Adipose tissue (tissue), 3 donors: ENCODE measurements at regions not wholly inside any gene's neighbourhood (a gene's known extent, or its start where the extent isn't known, plus 50 kb on each side); places are given as distances from the start of the nearest gene placed in this dataset.

Experiments
- H3K27ac ChIP-seq: one replicate; pipeline ENCODE4 v1.5.1; 2013; ENCODE audit warnings: low read depth, low read length
- WGBS, 3 donors: extraction: QIAGEN DNeasy Blood & Tissue Kit; methylation state at CpG; one replicate each; pipeline ENCODE4 v1.1.7; 2013; 5-methylcytosine and 5-hydroxymethylcytosine counted together
- donor health status: healthy with polysubstance abuse.
- donor health status: Bipolar disorder and iron deficiency.
- donor health status: healthy.

DNA sequence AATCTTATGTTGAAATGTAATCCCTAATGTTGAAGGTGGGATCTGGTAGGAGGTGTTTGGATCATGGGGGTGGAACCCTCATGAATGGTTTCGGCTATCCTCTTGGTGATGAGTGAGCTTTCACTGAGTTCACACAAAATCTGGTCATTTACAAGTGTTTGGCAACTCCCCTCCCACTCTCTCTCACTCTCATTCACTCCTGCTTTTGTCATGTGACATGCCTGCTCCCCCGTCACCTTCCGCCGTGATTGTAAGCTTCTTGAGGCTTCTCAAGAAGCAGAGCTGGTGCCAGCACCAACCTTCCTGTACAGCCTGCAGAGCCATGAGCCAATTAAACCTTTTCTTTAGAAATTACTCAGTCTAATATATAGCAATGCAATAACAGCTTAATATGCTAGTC, 245.4 kb downstream of the BMP4 start:
- no peak overlapping the region for H3K27ac ChIP-seq
- WGBS, 3 donors = 84 to 91% (median 88%) methylated on average over 4 of the region's 4 CpGs

DNA sequence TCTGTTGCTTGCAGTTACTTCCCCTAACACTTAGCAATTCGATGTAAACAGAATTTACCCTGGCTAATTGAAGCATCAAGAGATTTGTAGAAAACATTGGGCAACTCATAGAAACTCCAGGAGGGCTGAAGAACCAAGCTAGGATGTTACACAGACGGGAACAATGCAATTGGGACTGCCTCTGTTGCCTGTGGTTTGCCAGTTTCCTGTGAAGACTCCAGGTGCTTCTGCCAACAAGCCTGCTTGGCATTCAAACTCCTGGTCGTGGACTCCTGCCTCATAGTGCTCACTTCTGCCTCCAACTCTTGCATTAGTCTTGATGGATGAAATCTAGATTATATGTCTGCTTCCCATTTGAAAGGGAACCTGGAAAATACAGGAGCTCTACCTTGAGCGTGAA, 246.0 kb downstream of the BMP4 start:
- H3K27ac ChIP-seq = no peak overlapping the region
- 67 to 76% (median 67%) methylated on average over 4 of the region's 4 CpGs for WGBS, 3 donors

DNA sequence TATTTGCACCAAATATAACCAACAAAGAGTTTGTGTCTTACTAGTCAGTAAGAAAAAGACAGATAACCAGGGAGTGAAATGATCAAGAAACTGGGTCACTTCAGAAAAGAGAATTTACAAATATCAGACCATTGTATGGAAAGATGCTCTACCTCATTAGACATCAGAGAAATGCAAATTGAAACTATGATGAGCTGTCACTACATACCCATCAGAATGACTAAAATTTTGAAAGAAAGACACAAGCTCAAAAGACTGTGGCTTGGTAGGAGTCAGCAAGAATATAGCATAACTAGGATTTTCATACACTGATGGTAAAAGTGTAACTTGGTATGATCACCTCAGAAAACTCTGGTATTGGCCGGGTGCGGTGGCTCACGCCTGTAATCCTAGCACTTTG, 247.2 kb downstream of the BMP4 start:
- H3K27ac ChIP-seq = no peak overlapping the region
- 97 to 98% (median 97%) methylated on average over 3 of the region's 3 CpGs for WGBS, 3 donors

DNA sequence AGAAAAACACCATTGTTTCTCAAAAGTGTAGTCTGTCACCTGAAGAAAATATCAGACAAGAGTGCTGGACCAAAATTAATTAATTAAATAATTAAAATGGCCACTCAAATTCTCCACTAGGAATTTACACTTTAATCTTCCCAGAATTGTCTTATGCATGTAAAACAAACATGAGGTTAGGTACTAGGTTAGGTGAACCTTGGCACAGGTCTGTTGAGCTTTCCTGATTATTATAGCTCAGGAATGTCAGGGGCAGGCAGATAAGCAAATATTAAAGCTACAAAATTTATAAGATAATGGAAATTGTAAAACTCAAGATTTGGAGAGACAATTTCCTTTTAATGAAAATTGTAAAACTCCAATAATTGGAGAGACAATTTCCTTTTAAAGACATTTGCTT, 253.2 kb downstream of the BMP4 start:
- H3K27ac ChIP-seq = no peak overlapping the region

DNA sequence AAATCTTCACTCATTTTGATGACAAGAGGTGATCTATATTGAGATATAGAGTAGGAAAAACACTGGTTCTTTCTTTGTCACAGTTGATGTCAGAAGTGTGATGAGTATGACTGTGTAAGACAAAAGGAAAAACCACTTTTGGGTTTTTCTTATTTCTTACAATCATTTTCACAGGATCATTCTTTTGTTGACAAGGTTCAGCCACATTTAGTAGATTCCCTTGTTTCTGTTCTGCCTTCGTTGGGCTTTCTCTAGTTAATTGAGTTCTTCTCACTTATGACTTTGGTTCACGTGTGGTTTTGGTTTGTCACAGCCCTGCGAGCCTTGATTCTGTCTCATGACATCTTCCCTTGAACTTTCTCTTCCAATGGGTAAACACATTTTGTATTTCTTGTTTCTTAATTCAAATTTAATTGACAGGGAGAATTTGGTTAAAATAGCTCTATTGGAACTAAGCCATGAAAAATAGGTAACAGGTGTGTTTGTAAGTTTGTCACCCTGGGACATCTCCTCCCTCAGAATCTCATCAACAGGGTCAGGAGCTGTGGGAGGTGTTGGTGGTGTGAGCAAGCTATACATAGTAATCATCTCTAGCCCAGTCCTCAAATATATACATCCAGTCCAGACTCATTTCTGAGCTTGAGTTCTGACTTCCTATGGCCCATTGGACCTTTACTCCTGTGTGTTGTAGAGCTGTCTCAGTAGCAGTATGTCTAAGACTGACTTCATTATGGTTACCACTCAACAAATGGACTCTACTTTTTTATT, 255.3 kb downstream of the BMP4 start:
- 73 to 88% (median 87%) methylated on average over 3 of the region's 3 CpGs for WGBS, 3 donors
- H3K27ac ChIP-seq = no peak overlapping the region

DNA sequence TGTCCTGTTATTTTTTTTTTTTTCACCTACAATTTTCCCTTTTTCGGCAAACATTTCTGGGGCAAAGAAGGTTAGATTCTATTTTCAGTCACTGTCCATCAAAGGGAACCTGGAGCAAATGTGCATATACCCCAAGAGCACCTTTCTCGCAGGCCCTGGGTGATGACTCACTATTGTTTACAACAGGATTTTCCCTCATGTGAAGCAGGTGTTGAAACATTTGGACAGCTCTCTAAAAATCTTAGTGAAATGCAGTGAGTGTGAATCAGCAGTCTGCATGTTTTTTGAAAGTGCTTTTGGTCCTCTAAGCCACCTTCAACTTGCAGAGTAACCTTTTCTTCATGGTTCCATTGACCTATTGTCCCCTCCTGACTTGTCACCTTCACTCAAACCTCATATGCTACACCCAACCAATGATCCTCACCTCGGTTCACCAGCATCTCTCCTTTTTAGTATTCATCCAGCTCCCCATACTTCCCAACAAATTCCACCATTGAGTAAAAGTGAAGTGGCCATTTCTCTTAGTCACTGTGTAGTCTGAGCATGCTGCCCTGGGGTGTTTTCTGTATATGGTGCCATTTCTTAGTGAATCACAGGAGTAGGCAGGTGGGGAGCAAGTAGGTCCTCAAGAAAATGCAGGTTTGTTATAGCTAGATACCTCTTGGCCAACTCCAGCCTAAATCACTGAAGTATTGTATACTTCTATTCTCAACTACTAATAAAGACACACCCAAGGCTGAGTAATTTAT, 260.2 kb downstream of the BMP4 start:
- no peak overlapping the region for H3K27ac ChIP-seq
- 74 to 89% (median 88%) methylated on average over 3 of the region's 3 CpGs for WGBS, 3 donors

DNA sequence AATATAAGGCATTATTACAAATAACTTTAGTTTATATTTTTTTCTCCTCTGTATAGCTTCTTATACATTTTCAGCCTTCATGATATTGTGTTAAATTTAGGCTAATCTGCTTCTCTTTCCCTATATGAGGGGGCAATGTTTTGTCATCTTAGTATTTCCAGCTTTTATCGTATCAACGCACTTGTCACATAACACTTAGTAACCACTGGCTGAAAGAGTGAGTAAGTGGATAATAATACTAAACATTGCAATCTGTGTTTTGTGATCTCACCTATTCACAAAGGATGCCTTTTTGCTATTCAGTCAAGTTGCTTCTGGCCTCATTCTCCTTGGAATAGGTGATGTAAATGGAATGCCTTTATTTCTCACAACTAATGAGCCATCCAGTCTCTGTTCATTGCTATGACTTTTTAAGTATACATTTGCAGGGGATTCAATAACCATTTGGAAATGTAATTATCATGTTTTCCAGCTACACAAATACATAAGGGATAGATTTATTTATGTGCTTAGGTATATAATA, 260.9 kb downstream of the BMP4 start:
- WGBS, 3 donors = 92 to 100% (median 96%) methylated on average over 2 of the region's 2 CpGs

DNA sequence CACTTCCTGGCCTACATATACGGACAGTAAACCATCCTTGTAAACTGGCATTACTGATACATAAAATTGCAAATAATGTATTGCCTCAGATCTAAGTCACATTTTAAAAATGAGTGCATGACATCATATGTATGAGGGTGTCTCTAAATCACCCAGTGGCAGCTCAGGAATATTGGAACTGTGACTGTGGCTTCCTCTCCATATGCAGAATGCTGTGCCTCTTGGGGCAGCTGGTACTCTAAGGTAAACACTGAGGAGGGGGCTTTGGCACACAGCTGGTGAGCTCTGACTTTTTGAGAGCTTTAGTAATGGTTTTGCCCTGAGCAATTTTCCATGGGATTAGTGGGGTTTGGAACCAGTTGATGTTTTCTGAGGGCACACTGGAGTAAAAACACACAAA, 263.7 kb downstream of the BMP4 start:
- 70 to 88% (median 86%) methylated on average over 1 of the region's 1 CpG for WGBS, 3 donors
- H3K27ac ChIP-seq = no peak overlapping the region

More for the DNA sequence above, 260.9 kb downstream of the BMP4 start:
- no peak overlapping the region for H3K27ac ChIP-seq

DNA sequence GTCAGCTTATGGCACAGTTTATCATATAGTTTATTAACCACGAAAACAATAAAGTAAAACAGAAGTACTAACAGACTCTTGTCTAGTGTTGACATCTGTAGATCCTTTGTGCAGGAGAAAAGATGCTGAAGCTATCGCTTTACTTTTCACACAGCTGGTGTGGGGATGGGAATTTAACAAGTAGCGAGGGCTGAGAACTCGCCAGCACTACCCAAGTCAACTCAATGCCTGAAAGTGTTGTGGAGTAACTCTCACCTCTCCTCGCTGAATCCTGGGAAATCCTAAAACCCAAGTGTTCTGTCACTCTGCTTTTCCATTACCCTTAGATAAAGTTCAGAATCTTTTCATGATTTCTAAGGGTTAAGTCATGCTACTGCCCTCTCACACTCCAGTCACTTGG, 264.2 kb downstream of the BMP4 start:
- 87 to 91% (median 91%) methylated on average over 5 of the region's 5 CpGs for WGBS, 3 donors
- no peak overlapping the region for H3K27ac ChIP-seq

DNA sequence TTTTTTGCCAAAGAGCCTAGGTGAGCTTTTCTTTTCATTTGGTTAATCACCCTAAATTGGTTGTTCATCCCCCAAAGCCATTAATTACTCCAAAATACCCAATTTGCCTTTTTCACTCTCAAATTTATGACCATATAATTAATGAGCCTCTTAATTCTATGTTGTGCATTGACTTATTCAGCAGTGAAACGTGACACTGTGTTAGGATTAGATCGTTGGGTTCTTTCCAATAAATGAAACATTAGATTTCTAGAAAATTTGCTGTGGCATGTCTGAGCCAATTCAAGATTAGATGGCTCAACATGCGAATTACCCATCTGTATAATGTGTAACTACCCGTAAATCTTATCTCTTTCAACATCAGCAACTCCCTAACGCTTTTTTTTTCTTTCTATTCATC, 273.4 kb downstream of the BMP4 start:
- no peak overlapping the region for H3K27ac ChIP-seq
- WGBS, 3 donors = 32 to 65% (median 56%) methylated on average over 5 of the region's 5 CpGs

DNA sequence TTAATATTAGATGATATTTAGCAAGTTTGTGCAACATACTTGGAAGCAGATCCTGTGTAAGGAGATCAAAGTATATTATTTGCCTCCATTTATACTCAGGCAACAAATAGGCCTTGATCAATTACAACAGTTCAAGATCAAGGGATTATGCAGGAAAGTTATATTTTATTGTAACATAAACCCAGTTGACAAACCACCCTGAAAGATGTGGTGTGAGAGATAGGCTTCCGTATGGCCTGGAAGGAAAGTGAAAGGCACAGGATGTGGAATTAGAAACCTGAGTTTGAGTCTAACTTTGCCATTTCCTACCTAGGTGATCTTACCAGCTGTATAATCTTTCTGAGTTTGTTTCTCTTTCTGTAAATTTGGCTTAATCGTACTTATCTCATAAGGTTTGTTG, 284.1 kb downstream of the BMP4 start:
- no peak overlapping the region for H3K27ac ChIP-seq
- WGBS, 3 donors = 71 to 89% (median 81%) methylated on average over 2 of the region's 2 CpGs

DNA sequence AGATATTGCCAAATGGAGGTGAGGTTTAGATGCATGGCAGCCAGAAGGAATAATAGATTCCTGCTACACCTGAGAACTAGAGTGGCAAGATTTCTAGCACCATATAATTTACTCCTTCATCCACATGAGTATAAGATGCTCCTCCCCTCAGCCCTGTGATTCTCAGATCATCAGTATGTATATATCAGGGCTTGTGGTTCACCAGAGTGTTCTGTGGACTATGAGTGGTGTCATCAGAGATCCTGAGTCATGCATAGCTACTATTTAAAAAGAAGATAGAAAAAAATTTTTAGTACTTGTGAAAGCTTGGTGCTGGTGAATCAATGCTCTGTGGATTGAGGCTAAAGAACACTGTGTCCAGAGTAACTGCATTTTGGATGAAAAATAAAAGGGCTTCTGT, 285.9 kb downstream of the BMP4 start:
- H3K27ac ChIP-seq = no peak overlapping the region

DNA sequence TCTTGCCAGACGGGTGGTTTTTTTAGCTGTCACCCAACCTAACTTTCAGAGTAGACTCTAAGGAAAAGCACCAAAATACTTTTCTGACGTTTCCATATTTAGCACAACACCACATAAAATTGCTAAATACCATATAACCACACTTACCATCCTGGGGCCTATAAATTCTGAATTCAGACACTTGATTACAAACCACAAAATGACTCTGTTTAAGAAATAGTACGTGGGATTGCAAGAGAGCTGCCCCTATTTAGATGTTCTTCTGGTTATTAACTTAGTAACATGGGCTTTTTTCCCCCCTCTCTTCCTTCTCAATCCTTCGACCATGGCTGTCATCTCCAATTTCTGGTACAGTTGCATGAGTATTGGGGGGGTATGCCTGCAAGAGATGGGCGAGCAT, 287.7 kb downstream of the BMP4 start:
- H3K27ac ChIP-seq = no peak overlapping the region
- WGBS, 3 donors = 40 to 58% (median 44%) methylated on average over 5 of the region's 5 CpGs

DNA sequence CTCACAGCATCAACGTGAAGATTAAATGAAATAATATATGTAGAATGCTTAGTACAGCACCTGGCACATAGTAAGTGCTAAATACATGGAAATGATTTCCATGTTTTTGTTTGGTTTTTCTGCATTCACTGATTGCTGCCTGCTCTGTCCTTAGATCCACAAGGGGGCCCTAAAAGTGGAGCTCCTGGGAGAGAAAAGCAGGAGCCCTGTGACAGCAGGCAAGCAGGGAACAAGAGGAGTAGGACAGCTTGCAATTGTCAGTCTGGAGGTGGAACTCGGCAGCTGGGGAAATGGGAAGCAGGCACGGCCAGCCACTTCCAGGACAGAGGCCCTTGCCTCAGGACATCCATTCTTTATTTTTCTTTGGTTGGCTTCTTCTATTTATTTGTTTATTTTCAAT, 292.9 kb downstream of the BMP4 start:
- WGBS, 3 donors = 60 to 69% (median 62%) methylated on average over 3 of the region's 3 CpGs
- no peak overlapping the region for H3K27ac ChIP-seq

DNA sequence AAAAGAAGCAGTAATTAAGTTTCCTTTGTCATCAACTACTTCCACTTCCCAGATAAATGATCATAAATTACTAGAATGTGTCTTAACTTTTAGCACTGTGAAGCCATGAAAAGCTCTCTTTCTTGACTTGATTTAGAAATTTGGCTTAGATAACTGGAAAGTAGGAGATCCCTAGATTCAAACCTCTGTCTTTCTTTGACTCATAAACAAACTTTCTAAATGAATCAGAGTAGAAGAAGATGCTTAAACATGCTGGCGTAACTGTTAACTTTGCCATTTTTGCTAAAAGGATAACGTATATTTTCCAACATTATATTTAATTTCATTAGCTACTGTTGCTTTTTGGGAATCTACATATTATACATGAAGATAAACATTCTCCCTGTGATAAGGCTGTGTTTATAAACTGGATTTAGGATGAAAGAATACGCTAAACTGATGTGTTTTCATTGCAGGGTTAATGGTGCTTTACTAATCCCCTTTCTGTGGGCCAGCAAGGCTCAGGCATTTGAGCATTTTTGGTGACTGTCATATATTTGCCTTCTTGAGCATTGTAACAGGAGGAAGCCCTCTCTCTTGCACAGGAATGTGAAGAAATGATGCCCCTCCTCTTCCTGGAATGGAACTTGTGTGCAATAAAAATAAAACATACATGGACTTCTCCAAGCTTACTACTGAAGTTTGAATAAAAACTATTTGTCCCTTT, 301.4 kb downstream of the BMP4 start:
- WGBS, 3 donors = 70 to 91% (median 84%) methylated on average over 3 of the region's 3 CpGs
- H3K27ac ChIP-seq = no peak overlapping the region

DNA sequence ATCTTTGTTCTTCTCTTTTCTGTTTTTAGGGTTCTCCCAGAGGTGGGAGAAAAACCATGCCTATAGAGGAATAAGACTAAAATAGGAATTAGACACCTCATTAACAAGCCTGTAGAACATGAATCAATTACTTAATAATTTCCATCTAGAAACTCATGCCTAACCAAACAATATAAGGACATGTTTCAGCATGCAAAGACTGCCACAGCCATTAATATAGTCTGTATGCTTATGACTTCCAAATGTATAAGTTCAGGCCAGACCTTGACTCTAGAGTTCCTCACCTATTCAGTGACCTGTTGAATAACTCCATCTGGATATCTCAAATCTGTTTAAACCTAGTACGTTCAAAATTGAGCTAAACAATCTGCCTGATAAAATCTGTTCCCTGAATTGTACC, 304.6 kb downstream of the BMP4 start:
- 67 to 76% (median 74%) methylated on average over 1 of the region's 1 CpG for WGBS, 3 donors
- no peak overlapping the region for H3K27ac ChIP-seq

DNA sequence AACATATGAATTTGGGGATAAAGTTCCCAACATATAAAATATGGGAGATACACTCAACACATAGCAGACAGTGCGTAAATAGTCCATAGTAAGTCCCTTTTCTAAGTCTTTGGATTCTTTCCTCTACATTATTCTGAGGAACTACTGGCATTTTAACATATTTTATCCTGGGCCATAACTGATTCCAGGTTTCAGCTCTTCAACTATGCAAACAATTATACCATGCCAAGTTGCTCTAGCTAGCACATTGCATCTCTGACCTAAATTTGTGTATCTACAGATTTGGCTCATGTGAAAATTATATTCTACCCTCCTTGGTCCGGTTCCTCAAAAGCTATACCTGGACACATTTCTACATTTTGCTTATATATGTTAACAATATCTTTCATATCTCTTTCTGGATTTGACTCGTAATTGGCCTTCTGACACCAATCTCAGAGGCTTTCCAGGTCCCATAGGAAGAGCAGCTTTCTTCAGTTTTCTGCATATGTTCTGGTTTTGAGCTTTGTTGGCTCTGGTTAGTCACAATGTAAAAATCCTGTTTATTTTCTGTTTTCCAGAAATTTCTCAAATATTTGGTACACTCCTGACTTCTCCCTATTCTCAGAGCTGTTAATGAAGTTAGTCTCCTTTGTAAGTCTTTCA, 305.4 kb downstream of the BMP4 start:
- H3K27ac ChIP-seq = no peak overlapping the region
- WGBS, 3 donors = 81 to 89% (median 86%) methylated on average over 3 of the region's 3 CpGs

DNA sequence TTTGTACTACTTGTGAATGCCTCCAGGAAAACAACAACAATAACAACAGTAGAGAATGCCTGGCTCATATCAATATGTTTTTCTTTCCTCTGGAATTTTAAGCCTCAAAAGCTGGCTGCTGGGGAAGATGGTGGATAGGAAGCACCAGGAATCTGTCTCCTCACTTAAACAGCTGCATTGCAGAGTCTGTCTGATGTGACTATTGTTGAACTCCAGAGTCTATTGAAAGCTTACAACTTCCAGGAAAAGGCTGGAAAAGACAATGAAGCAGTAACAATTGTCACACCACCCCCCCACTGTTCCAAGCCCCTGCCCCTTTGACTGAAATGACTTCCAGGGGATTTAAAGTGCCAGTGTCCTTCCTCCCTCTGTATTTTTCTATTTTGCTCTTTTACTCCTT, 309.7 kb downstream of the BMP4 start:
- H3K27ac ChIP-seq = no peak overlapping the region

DNA sequence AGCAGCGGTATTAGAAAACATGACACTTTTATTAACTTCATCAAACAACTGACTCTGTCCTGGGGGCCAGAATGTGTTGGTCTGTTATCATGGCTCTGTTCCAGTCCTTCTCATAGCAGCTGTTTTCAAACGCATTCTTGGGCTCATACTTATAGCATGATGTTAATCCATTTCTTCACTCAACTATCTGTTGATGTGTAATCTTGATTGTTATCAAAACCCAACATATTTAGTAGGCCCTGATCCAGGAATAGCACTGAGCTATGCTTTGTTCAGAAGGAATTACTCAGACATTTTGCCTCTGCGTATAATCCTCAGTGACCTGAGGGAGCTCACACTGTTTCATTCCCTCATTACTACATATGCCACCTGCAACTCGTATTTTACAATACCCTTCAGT, 315.9 kb downstream of the BMP4 start:
- no peak overlapping the region for H3K27ac ChIP-seq
- 64 to 82% (median 70%) methylated on average over 4 of the region's 4 CpGs for WGBS, 3 donors
